Fibroblast of upper back skin (primary cell): ENCODE measurements at regions not wholly inside any gene's neighbourhood (a gene's known extent, or its start where the extent isn't known, plus 50 kb on each side); places are given as distances from the start of the nearest gene placed in this dataset.

Experiments used
- DNase-seq: peaks from one replicate; pipeline ENCODE4 v3.0.0-alpha.2; 2013

- DNase-seq = no peak
Measured at GRCh38 chr18:76771192-76771799, 51.1 kb upstream of the ZNF236 start.

- DNase-seq = no peak
Measured at GRCh38 chr18:76767954-76768353, 54.4 kb upstream of the ZNF236 start.

GRCh38 chr18:76766429-76766828 is 55.9 kb upstream of the ZNF236 start:
- no peak for DNase-seq

- DNase-seq = no peak
Measured at GRCh38 chr18:76765649-76766048, 56.7 kb upstream of the ZNF236 start.

DNA sequence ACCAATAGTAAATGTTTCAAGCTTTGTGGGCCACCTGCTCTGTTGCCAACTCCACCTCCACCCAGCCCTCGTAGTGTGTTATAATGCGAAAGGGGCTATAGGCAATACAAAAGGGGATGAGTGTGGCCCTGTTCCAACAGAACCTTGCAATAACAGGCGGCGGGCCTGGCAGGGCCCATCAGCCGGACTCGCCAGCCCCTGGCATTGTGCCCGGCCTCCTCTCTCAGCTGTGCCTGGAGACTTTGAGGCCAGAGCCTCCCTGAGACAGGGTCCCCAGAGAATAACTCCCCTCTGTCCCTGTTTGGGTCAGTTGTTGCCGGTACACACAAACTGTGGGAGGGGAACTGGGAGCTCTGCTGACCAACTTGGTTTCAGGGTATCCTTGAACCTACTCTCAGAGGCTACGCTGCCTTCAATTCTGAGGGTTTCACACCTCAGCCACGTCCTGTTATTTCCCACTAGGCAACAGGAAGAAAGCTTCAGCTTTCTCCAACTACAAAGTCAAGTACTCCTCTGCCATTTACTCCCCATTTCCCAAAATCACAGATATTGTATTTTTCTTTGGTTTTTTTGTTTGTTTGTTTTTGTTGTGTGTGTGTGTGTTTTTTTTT is 58.0 kb upstream of the ZNF236 start:
- DNase-seq = no peak

DNA sequence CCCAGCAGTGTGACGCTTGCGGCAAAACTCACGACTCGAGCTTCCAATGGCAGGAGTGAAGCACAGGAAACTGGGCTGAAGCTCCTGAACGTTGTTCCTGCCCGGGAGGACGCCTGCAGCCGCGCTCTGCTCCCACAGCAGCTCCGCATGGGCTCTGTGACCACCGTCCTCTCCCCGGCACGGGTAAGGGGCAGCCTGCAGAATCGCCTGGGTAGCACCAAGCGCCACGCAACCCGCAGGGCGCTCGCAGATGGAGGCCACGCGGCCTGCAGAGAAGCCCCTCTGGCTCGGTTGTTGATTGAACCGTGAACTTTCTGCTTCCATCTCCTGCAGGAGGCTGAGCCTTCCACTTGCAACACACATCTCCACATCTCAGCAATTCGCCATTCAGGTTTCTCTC is 63.3 kb upstream of the ZNF236 start:
- no peak for DNase-seq

GRCh38 chr18:76757925-76758324 is 64.4 kb upstream of the ZNF236 start:
- no peak for DNase-seq

DNA sequence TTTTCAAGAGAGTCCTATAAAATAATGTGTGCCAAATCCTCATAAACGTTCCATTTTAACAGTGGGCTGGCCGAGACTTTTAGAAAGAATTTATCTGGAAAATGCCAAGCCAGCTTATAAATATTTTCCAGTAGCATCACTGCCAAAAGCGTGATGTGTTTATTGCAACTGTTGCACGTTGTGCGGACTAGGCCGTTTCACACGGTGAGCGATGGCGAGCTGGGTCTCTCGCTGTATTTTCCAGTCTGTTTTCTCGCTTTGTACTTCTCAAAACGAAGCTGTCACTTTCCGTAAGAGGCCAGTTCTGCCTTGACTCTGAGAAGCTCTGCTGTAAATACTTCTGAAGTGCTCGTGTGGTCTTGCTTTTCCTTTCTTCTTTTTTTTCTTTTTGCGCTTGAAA is 65.0 kb upstream of the ZNF236 start:
- DNase-seq = no peak

- no peak for DNase-seq
Measured at GRCh38 chr18:76756531-76757253, 65.7 kb upstream of the ZNF236 start.

DNA sequence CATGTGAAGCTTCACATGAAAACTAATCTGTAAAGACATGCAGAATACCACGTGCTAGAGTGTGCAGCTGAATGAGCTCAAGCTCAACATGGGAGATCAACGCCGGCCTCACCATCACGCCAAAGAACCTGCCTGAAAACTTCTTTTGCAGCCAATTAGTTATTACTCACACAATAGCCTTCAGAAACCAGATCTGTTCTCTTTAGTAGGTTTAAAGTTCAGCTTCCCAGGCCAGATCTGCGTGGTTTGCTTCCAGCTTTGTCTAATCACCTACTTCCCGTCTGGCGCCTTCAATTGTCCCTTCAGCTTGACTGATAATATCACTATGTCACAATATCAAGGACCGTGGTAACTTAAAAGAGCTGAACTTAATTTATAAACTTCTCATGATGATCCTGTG is 68.0 kb upstream of the ZNF236 start:
- no peak for DNase-seq

- DNase-seq = no peak
Measured at GRCh38 chr18:76752400-76752799, 70.0 kb upstream of the ZNF236 start.

DNA sequence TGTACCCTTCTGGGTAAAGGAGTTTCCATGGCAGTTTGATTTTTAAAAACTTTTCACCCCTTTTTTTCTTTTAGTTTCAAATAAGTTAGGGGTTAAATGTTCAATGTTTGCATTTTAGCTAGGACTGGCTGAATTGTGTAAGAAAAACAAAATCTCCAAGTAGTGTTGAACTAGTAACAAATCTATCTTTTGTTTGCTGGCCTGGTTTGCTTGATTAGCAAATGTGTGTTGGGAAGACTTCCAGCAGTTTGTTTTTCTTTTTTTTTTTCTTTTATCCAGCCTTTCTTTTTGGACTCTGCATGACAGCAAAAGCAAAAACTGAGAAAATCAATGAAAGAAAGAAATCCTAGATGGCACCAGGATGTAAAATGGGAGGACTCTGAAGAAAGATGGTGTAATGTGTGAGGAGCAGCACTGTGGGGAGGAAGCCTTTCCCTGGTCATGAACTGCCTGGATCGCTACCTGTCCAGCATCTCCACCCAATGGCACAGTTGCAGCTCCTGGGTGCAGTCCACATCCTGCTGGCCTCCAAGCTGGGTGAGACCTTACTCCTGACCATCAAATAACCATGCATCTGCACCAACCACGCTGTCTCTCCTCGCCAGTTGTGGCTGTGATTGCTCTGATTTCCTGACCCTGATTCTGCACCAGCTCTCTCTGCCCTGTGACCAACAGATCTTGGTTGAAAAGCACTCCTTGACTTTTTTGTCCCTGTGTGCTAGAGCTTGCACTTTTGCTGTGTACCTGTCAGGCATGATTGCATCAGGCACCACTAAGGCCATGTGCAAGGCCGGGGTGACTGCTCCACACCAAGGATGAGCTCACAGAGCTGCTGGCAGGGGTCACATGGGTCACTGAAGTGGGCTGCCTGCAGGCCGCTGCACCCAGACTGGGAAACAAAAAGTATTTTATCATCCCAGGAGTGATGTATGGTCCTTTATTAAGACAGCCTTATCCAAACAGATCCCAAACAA is 71.2 kb upstream of the ZNF236 start:
- DNase-seq = no peak

- no peak for DNase-seq
Measured at GRCh38 chr18:76750269-76750668, 72.1 kb upstream of the ZNF236 start.

GRCh38 chr18:76747676-76748075 is 74.7 kb upstream of the ZNF236 start:
- no peak for DNase-seq

DNA sequence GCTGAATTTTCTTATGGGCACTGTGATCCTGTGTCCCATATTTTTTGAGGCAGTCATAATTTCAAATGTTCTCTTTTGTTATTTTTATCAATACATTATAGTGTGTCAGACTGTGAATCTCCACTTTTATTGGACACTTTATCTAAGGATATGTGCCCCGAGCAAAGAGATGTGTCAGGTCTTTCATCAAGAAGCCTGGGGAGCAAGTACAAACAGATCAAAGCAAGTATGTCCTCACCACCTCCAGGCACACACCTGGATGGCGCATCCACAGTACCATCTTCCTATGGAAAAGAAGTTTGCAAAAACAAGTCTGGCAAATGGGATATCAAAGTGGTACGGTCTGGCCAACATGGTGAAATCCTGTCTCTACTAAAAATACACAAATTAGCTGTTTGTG is 81.0 kb upstream of the ZNF236 start:
- DNase-seq = no peak

DNA sequence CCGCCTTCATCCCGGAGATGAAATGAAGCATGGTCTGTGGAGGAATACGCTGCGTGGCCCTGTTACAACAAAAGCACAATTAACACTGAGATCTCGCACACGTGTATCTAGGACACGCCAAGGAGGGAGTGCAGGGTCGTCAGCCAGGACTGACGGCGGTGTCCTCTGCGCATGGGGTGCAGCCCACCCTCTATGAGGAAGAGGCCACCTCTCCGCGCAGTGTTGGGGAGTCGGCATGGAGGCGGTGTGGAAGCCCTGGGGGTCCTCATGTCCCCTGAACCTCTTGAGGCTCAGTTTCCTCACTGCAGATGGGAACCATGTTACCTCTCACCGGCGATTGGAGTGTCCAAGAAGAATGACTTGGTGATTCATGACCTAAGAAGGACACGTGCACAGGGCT is 86.0 kb upstream of the ZNF236 start:
- no peak for DNase-seq

- DNase-seq = no peak
Measured at GRCh38 chr18:76730901-76731300, 91.5 kb upstream of the ZNF236 start.

DNA sequence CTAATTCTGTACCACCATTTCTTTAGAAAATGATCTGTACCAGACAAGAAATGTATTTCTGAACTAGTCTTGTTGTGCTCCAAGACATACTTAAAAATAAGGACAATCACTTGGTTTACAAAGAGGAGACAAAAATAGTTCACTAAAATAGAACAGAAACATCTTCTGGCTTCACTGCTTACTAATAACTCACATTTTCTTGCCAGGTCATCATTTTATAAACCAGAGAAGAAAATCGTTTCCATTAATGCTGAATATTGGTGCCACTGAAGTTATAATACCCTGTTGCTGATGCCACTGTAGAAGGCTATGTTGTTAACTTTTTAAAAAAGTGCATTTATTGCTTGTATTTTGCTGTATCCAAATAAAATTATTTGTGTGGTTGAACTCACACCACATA is 94.8 kb upstream of the ZNF236 start:
- DNase-seq = no peak

DNA sequence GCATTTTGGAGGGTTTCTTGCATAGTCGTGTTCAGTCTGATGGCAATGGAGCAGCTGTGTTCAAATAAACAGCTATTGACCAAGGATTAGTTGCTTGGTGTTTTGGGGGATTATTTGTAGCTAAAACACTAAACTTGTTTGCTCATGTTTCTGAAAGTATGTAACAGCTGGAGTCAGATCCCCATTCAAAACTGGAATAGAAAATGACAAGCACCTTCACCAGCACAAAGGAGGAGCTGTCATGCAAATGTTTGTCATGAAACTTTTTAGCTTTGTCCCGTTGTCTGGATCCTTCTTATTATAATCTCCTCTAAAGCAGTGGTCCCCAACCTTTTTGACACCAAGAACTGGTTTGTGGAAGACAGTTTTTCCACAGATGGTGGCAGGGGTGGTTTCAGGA is 96.9 kb upstream of the ZNF236 start:
- DNase-seq = no peak

DNA sequence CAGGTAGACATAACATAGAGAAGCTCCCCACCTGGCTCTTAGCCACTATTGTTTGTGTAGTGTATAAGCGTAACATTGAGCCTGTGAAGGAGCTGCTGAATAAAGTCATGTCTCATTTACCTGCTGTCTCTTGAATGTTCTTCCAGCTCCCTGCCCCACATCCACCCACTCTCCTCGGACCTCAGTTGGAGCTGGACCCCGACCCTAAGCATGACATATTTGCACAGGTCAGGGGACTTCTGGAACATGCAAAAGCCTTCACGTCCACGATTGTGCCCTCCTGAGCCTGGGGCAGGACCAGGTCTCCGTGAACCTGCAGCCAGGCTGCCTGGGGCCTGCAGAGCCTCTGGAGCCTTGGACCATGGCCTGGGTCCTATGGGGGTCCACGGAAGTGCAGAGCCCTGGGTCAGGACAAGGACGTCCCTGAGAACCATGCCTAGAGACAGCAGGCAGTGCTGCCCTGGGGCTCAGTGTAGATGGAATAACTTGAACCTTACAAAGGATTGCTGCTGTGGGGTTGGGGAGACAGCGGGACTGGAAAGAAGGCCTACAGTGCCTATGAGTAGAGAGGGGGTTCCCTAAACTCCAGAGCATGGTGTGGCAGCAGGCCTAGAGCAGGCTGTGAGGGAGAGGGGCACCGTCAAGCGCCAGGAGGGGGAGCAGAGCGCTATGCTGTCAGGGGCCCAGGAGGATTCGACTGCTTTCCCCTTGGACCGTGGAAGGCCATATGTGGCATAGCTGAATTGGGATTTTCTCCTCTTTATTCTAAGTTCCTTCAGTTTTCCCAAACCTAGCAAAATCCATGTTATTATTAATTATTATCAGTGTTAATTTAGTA is 99.9 kb upstream of the ZNF236 start:
- no peak for DNase-seq

- DNase-seq = no peak
Measured at GRCh38 chr18:76721207-76721996, 101.0 kb upstream of the ZNF236 start.

- DNase-seq = peak; percentile 10
Measured at GRCh38 chr18:76720683-76721082, 101.7 kb upstream of the ZNF236 start.
